K562 (cell line): ENCODE measurements at regions not wholly inside any gene's neighbourhood (a gene's known extent, or its start where the extent isn't known, plus 50 kb on each side); places are given as distances from the start of the nearest gene placed in this dataset.

Source experiments
- ARNT ChIP-seq, 2 experiments: fragments of 450-650 bp; IDR thresholded peaks; 2 replicates each; pipeline ENCODE4 v1.6.1; 2016; ENCODE audit warnings: mild to moderate bottlenecking in 1 of 2
- E2F1 ChIP-seq: sonication (generic); formaldehyde crosslinking; IDR thresholded peaks from 2 replicates; pipeline ENCODE4 v1.8.1; 2023; ENCODE audit warnings: mild to moderate bottlenecking, missing genetic modification reagents, moderate library complexity
- EZH2 ChIP-seq: IDR thresholded peaks from 2 replicates; pipeline ENCODE4 v1.6.1; 2012; ENCODE audit warnings: low read depth, mild to moderate bottlenecking, inconsistent platforms, low read length, borderline replicate concordance
- HDGF ChIP-seq: fragments of 450-650 bp; IDR thresholded peaks from 2 replicates; pipeline ENCODE4 v1.6.1; 2016
- JUN ChIP-seq, 2 experiments: sonication (generic) in 1 of 2; formaldehyde crosslinking in 1 of 2; IDR thresholded peaks; 2 replicates each; pipeline versions ENCODE4 v1.6.1 to v1.8.0; 2012 to 2022; ENCODE audit warnings: borderline replicate concordance in 2 of 2, mild to moderate bottlenecking in 2 of 2, improper control_type of control experiment in 1 of 2, low read depth in 1 of 2, low read length in 1 of 2, missing genetic modification reagents in 1 of 2
- KLF10 ChIP-seq: fragments of 250-450 bp; sonication (Bioruptor Pico); IDR thresholded peaks from 2 replicates; pipeline ENCODE4 v1.6.1; 2021; ENCODE audit warnings: matching md5 sums
- NFE2L1 ChIP-seq: fragments of 450-650 bp; IDR thresholded peaks from 2 replicates; pipeline ENCODE4 v1.6.1; 2016; ENCODE audit warnings: missing genetic modification characterization, low read depth, mild to moderate bottlenecking, missing compliant biosample characterization, moderate library complexity, borderline replicate concordance
- NFIX ChIP-seq: fragments of 250-450 bp; sonication (Bioruptor Pico); IDR thresholded peaks from 2 replicates; pipeline ENCODE4 v1.4.0; 2020; ENCODE audit warnings: low read depth, mild to moderate bottlenecking, moderate library complexity
- NR2C2 ChIP-seq, 2 experiments: fragments of 200-800 bp in 1 of 2; sonication (Bioruptor generic) in 1 of 2; sonication (generic) in 1 of 2; formaldehyde crosslinking in 1 of 2; IDR thresholded peaks; 2 replicates each; pipeline versions ENCODE4 v1.6.1 to v1.8.0; 2016 to 2022; ENCODE audit warnings: mild to moderate bottlenecking in 1 of 2, missing compliant biosample characterization in 1 of 2, missing genetic modification characterization in 1 of 2, missing genetic modification reagents in 1 of 2
- SMARCB1 ChIP-seq: IDR thresholded peaks from 2 replicates; pipeline ENCODE4 v1.6.1; 2011; ENCODE audit warnings: improper control_type of control experiment, low read depth; ENCODE audit not compliant: insufficient read length
- YY1 ChIP-seq, 3 experiments: IDR thresholded peaks; 2 replicates each; pipeline ENCODE4 v1.6.1; 2011; ENCODE audit warnings: low read length in 2 of 3, mild to moderate bottlenecking in 2 of 3, moderate library complexity in 2 of 3, borderline replicate concordance in 1 of 3, control low read depth in 1 of 3, low read depth in 1 of 3; ENCODE audit not compliant: insufficient read depth in 3 of 3, insufficient replicate concordance in 2 of 3, control insufficient read depth in 1 of 3, insufficient read length in 1 of 3; ENCODE audit errors: extremely low read depth in 1 of 3
- ZNF121 ChIP-seq: sonication (generic); formaldehyde crosslinking; conservative IDR thresholded peaks from 2 replicates; pipeline ENCODE4 v1.8.0; 2022; ENCODE audit warnings: missing genetic modification reagents
- ZNF311 ChIP-seq: fragments of 250-450 bp; sonication (Bioruptor Pico); IDR thresholded peaks from 2 replicates; pipeline ENCODE4 v1.4.0; 2020; ENCODE audit warnings: mild to moderate bottlenecking, moderate library complexity
- TF ChIP-seq, protein P1 (sequence below), 3 experiments: IDR thresholded peaks in 2 of 3; conservative IDR thresholded peaks in 1 of 3; 2 replicates each; pipeline ENCODE4 v1.5.1; 2011 to 2012; ENCODE audit warnings: low read length in 3 of 3, mild to moderate bottlenecking in 3 of 3, control low read depth in 2 of 3, improper control_type of control experiment in 1 of 3, inconsistent platforms in 1 of 3, low read depth in 1 of 3, mixed read lengths in 1 of 3, moderate library complexity in 1 of 3; ENCODE audit not compliant: insufficient read depth in 2 of 3

DNA sequence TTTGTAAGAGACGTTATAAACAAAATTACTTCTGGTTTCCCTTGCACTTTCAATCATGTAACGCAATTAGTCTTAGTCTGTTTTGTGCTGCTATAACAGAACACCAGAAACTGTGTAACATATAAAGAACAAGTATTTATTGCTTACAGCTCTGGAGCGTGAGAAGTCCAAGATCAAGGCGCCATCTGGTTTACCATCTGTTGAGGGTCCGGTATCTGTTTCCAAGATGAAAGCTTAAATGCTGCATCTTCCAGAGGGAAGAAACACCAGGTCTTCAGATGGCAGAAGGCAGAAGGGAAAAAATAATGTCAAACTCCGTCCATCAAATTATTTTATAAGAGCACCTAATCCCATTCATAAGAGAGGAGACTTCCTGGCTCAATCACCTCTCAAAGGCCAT lies 474.1 kb downstream of the PDGFC start:
- no peak for TF ChIP-seq ZNF121
- no peak for TF ChIP-seq YY1 (IDR thresholded peaks at IDR 0.05; ENCODE audit: borderline replicate concordance in 1 of 3, control insufficient read depth in 1 of 3, extremely low read depth in 1 of 3, insufficient read depth in 3 of 3, insufficient read length in 1 of 3, insufficient replicate concordance in 2 of 3, low read depth in 1 of 3, low read length in 2 of 3)
- no peak for TF ChIP-seq NR2C2 (CRISPR knock-in tag; IDR thresholded peaks at IDR 0.05)
- no peak for TF ChIP-seq NR2C2 (tag; IDR thresholded peaks at IDR 0.05)
- no peak for TF ChIP-seq EZH2
- TF ChIP-seq ARNT (IDR thresholded peaks at IDR 0.05), result no peak
- TF ChIP-seq, protein P1, sequence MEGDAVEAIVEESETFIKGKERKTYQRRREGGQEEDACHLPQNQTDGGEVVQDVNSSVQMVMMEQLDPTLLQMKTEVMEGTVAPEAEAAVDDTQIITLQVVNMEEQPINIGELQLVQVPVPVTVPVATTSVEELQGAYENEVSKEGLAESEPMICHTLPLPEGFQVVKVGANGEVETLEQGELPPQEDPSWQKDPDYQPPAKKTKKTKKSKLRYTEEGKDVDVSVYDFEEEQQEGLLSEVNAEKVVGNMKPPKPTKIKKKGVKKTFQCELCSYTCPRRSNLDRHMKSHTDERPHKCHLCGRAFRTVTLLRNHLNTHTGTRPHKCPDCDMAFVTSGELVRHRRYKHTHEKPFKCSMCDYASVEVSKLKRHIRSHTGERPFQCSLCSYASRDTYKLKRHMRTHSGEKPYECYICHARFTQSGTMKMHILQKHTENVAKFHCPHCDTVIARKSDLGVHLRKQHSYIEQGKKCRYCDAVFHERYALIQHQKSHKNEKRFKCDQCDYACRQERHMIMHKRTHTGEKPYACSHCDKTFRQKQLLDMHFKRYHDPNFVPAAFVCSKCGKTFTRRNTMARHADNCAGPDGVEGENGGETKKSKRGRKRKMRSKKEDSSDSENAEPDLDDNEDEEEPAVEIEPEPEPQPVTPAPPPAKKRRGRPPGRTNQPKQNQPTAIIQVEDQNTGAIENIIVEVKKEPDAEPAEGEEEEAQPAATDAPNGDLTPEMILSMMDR (IDR thresholded peaks at IDR 0.05 in 2 of 3, conservative IDR thresholded peaks at IDR 0.05 in 1 of 3; ENCODE audit: insufficient read depth in 2 of 3, low read depth in 1 of 3, low read length in 3 of 3), result no peak
- no peak for TF ChIP-seq SMARCB1
- TF ChIP-seq JUN (IDR thresholded peaks at IDR 0.05; ENCODE audit: borderline replicate concordance, low read depth, low read length), result no peak
- no peak for TF ChIP-seq JUN (CRISPR knock-in tag; IDR thresholded peaks at IDR 0.05; ENCODE audit: borderline replicate concordance)
- TF ChIP-seq E2F1 (CRISPR knock-in tag), result no peak
- TF ChIP-seq NFIX, result no peak
- no peak for TF ChIP-seq ZNF311
- no peak for TF ChIP-seq KLF10 (CRISPR knock-in tag)
- TF ChIP-seq HDGF, result no peak
- no peak for TF ChIP-seq NFE2L1
